PC-3 (cell line): ENCODE measurements at regions not wholly inside any gene's neighbourhood (a gene's known extent, or its start where the extent isn't known, plus 50 kb on each side); places are given as distances from the start of the nearest gene placed in this dataset.

Experiments
- EZH2 ChIP-seq: fragments of 300-600 bp; sonication (generic); IDR thresholded peaks from one replicate; pipeline ENCODE4 v1.6.1; 2017; ENCODE audit warnings: antibody characterized with exemption, mild to moderate bottlenecking, low read length; ENCODE audit not compliant: unreplicated experiment
- EZH2phosphoT487 ChIP-seq: fragments of 300-600 bp; sonication (generic); IDR thresholded peaks from 2 replicates; pipeline ENCODE4 v1.6.1; 2018; ENCODE audit warnings: mild to moderate bottlenecking, antibody characterized with exemption, low read length, borderline replicate concordance
- TF ChIP-seq, protein P1 (sequence below): fragments of 300-600 bp; sonication (generic); conservative IDR thresholded peaks from 2 replicates; pipeline ENCODE4 v1.5.1; 2017; ENCODE audit warnings: antibody characterized with exemption, low read depth, mild to moderate bottlenecking, low read length

DNA sequence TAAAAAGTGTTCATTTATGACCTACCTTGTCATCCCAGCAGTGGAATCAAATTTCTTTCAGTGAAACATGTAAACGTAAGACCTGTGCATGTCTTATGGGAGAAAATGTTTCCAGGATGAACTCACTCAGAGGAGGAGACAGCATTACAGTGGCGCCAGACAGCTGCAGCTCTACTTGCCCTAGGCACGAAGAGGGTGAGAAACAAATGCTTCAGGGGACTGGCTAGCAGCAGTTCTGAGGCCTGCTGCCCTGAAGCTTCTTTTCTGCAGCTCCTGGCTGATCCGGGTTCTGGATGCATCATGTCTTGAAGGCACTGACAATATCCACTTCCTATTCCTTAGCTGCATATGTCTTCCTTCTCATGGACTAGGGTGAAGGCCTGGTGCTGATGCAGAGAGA is 120.2 kb downstream of the QRSL1 start:
- TF ChIP-seq, protein P1, sequence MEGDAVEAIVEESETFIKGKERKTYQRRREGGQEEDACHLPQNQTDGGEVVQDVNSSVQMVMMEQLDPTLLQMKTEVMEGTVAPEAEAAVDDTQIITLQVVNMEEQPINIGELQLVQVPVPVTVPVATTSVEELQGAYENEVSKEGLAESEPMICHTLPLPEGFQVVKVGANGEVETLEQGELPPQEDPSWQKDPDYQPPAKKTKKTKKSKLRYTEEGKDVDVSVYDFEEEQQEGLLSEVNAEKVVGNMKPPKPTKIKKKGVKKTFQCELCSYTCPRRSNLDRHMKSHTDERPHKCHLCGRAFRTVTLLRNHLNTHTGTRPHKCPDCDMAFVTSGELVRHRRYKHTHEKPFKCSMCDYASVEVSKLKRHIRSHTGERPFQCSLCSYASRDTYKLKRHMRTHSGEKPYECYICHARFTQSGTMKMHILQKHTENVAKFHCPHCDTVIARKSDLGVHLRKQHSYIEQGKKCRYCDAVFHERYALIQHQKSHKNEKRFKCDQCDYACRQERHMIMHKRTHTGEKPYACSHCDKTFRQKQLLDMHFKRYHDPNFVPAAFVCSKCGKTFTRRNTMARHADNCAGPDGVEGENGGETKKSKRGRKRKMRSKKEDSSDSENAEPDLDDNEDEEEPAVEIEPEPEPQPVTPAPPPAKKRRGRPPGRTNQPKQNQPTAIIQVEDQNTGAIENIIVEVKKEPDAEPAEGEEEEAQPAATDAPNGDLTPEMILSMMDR = no peak
- no peak for TF ChIP-seq EZH2
- no peak for TF ChIP-seq EZH2phosphoT487
